ENCODE measurements at regions not wholly inside any gene's neighbourhood (a gene's known extent, or its start where the extent isn't known, plus 50 kb on each side); places are given as distances from the start of the nearest gene placed in this dataset.
"Not testable (repeated sequence)": the region's sequence is repeated elsewhere in the genome, so short reads cannot be mapped to it uniquely, and the experiment has no call there.

DNA sequence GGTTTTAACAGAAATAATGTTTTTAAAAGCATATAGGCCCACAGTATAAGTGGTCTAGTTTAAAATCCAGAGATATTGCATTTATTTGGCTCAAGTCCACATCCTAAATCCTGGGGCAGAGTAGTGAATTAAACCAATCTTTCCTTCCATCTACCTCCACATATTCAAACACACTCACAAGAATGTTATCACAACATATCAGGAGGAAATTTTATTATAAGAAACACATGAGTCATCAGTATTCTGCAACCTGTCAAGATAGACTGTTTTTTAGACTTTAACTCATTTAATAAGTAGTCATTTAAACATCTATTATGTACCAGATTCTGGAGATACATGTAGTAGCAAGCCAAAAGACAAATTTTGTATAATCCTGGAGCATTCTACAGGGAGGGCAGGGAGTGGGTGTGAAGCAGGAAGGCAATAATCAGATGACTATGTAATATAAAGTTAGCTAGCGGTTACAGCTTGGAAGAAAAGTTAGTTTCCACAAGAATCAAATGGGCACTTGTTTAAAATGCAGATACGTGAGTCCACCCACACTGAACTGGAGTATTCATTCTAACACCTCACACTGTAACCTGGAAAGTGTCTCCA lies 187.3 kb upstream of the PIK3R1 start:
- H3K4me3 Mint-ChIP-seq: no peak overlapping the region
- no peak overlapping the region for H3K27ac Mint-ChIP-seq
- no peaks in the 10 kb centered on the region for H3K4me1 Mint-ChIP-seq
- no peak for DNase-seq (ENCODE audit: low spot score in 2 of 2)
- H3K36me3 Mint-ChIP-seq: no peaks in the 10 kb centered on the region
- ATAC-seq: no peak
- H3K9me3 Mint-ChIP-seq: peaks cover 2% of the 10 kb centered on the region

GRCh38 chr5:68027519-68027918 lies 188.0 kb upstream of the PIK3R1 start:
- Mint-ChIP-seq H3K9me3 (peaks cover 2% of the 10 kb centered on the region), H3K36me3 (no peaks in the 10 kb centered on the region), H3K4me3 (no peak overlapping the region), H3K27ac (no peak overlapping the region), H3K4me1 (no peaks in the 10 kb centered on the region)
- ATAC-seq (no peak), DNase-seq (ENCODE audit: low spot score in 2 of 2) (no peak)

GRCh38 chr5:68026092-68026885 lies 189.3 kb upstream of the PIK3R1 start:
- H3K36me3 Mint-ChIP-seq: no peaks in the 10 kb centered on the region
- peaks cover 2% of the 10 kb centered on the region for H3K9me3 Mint-ChIP-seq
- H3K4me3 Mint-ChIP-seq: no peak overlapping the region
- no peak overlapping the region for H3K27ac Mint-ChIP-seq
- no peaks in the 10 kb centered on the region for H3K4me1 Mint-ChIP-seq
- DNase-seq (ENCODE audit: low spot score in 2 of 2) (no peak), ATAC-seq (peak; percentile 67)

- no peak overlapping the region for H3K4me3 Mint-ChIP-seq
- ATAC-seq: no peak
- no peak for DNase-seq (ENCODE audit: low spot score in 2 of 2)
- H3K36me3 Mint-ChIP-seq: no peaks in the 10 kb centered on the region
- H3K27ac Mint-ChIP-seq: no peak overlapping the region
- H3K9me3 Mint-ChIP-seq: peaks cover 2% of the 10 kb centered on the region
- no peaks in the 10 kb centered on the region for H3K4me1 Mint-ChIP-seq
Measured at GRCh38 chr5:68024426-68024825, 191.1 kb upstream of the PIK3R1 start.

- Mint-ChIP-seq H3K4me3 (no peak overlapping the region), H3K27ac (no peak overlapping the region), H3K36me3 (no peaks in the 10 kb centered on the region), H3K4me1 (no peaks in the 10 kb centered on the region), H3K9me3 (peaks cover 2% of the 10 kb centered on the region)
- ATAC-seq (no peak), DNase-seq (ENCODE audit: low spot score in 2 of 2) (no peak)
Measured at GRCh38 chr5:68021916-68022315, 193.6 kb upstream of the PIK3R1 start.

GRCh38 chr5:68021227-68021626 lies 194.3 kb upstream of the PIK3R1 start:
- no peak for DNase-seq (ENCODE audit: low spot score in 2 of 2)
- no peaks in the 10 kb centered on the region for H3K36me3 Mint-ChIP-seq
- H3K27ac Mint-ChIP-seq: no peak overlapping the region
- H3K4me1 Mint-ChIP-seq: no peaks in the 10 kb centered on the region
- H3K9me3 Mint-ChIP-seq: peaks cover 2% of the 10 kb centered on the region
- ATAC-seq: no peak
- H3K4me3 Mint-ChIP-seq: no peak overlapping the region

DNA sequence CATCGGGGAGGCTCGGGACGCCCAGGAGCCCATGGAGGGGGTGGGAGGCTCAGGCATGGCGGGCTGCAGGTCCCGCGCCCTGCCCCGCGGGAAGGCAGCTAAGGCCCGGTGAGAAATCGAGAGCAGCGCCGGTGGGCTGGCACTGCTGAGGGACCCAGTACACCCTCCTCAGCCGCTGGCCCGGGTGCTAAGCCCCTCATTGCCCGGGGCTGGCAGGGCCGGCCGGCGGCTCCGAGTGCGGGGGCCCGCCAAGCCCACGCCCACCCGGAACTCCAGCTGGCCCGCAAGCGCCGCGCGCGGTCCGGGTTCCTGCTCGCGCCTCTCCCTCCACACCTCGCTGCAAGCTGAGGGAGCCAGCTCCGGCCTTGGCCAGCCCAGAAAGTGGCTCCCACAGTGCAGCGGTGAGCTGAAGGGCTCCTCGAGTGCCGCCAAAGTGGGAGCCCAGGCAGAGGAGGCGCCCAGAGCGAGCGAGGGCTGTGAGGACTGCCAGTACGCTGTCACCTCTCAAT lies 195.0 kb upstream of the PIK3R1 start:
- not testable (repeated sequence) for H3K4me1 Mint-ChIP-seq; H3K4me3 Mint-ChIP-seq; ATAC-seq; DNase-seq (ENCODE audit: low spot score in 2 of 2); H3K27ac Mint-ChIP-seq; H3K9me3 Mint-ChIP-seq; H3K36me3 Mint-ChIP-seq

DNA sequence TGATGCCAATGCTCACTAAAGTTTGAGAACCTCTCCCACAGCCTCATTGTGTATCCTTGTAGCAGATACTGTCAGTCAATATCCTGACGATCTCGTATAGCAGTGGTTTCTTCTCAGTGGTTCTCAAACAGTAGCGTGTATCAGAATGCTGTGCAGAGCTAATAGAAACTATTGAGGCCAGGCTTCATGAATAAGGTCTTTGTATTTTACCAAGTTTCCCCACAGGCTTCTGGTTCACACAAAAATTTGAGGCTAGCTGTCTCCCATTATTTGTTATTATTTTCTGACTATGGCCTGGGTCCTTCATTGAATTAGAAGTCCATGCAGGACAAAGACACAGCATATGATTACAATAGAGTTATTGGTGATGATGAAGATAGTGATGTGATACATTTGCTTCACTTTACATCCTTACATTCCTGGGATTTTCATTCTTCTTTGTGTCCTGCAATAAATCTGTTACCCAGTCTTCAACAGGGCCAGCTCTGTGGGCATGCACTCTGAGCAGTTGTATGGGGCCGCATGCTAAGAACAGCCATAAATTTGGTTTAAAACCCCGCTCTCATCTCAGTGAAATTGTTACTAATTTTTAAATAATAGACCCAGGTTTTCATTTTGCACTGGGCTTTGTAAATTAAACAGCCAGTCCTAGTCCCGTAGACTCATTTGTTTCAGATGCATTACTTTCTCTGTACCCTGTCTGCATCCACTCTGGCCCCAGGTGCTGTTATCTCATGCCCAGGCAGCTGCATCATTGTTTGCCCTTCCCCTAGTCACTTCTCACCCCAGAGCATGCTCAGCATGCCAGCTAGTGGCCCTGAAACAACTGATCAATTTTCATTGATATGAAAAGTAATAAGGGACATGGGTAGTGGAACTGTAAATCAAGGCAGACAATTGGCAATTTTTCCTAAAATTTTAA lies 199.9 kb upstream of the PIK3R1 start:
- peaks cover 6% of the 10 kb centered on the region for H3K4me1 Mint-ChIP-seq
- no peaks in the 10 kb centered on the region for H3K9me3 Mint-ChIP-seq
- H3K36me3 Mint-ChIP-seq: no peaks in the 10 kb centered on the region
- DNase-seq (ENCODE audit: low spot score in 2 of 2): no peak
- H3K27ac Mint-ChIP-seq: no peak overlapping the region
- no peak overlapping the region for H3K4me3 Mint-ChIP-seq
- no peak for ATAC-seq

DNA sequence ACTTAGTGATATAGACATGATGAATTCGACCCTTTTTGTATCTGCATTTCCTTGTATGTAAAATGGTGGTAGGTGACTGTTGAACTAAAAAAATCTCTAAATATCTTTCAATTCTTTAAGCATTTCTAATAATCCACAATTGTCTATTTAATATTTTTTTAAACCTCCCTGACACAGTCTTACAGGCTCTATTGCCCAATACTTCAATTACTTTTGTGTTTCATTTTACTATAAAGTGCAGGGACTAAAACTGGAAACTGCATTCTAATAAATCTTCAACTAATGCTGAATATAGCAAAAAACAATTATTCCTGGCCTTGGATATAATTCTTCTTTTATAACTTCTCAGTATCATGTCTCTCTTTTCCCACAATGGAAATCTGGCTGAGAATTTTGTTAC lies 202.7 kb upstream of the PIK3R1 start:
- peaks cover 6% of the 10 kb centered on the region for H3K4me1 Mint-ChIP-seq
- H3K9me3 Mint-ChIP-seq: no peaks in the 10 kb centered on the region
- H3K36me3 Mint-ChIP-seq: no peaks in the 10 kb centered on the region
- H3K27ac Mint-ChIP-seq: no peak overlapping the region
- no peak for ATAC-seq
- DNase-seq (ENCODE audit: low spot score in 2 of 2): no peak
- no peak overlapping the region for H3K4me3 Mint-ChIP-seq

GRCh38 chr5:68012429-68012828 lies 203.1 kb upstream of the PIK3R1 start:
- no peak for DNase-seq (ENCODE audit: low spot score in 2 of 2)
- H3K36me3 Mint-ChIP-seq: no peaks in the 10 kb centered on the region
- peaks cover 6% of the 10 kb centered on the region for H3K4me1 Mint-ChIP-seq

GRCh38 chr5:68011801-68012200 lies 203.8 kb upstream of the PIK3R1 start:
- ATAC-seq: no peak
- peaks cover 6% of the 10 kb centered on the region for H3K4me1 Mint-ChIP-seq
- no peaks in the 10 kb centered on the region for H3K9me3 Mint-ChIP-seq
- H3K27ac Mint-ChIP-seq: no peak overlapping the region
- H3K4me3 Mint-ChIP-seq: no peak overlapping the region
- DNase-seq (ENCODE audit: low spot score in 2 of 2): no peak
- H3K36me3 Mint-ChIP-seq: no peaks in the 10 kb centered on the region

More at GRCh38 chr5:68012429-68012828, 203.1 kb upstream of the PIK3R1 start:
- Mint-ChIP-seq H3K27ac (no peak overlapping the region), H3K4me3 (no peak overlapping the region), H3K9me3 (no peaks in the 10 kb centered on the region)
- no peak for ATAC-seq

GRCh38 chr5:68011259-68011760 lies 204.2 kb upstream of the PIK3R1 start:
- Mint-ChIP-seq H3K9me3 (no peaks in the 10 kb centered on the region), H3K36me3 (no peaks in the 10 kb centered on the region), H3K4me1 (peaks cover 6% of the 10 kb centered on the region), H3K27ac (no peak overlapping the region), H3K4me3 (no peak overlapping the region)
- no peak for ATAC-seq
- DNase-seq (ENCODE audit: low spot score in 2 of 2): no peak

DNA sequence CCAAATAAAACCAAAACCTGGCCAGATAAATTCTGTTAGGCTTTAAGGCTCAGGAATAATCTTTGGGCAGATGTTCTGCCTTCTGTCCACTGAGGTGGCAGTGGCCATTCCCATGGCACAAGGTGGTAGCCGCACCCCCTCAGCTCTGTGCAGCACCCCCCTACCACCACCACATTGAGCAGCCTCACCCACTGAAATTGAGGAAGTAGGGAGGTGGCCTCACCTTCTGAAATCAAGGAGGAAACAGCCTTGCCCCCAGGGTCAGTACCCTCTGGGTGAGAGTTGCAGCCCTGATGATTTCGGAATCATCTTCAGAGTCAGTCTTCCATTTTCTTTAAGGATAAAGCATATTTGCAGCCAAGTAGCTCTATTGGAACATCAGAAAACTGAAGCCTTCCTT lies 204.8 kb upstream of the PIK3R1 start:
- Mint-ChIP-seq H3K36me3 (no peaks in the 10 kb centered on the region), H3K4me3 (no peak overlapping the region), H3K4me1 (peaks cover 6% of the 10 kb centered on the region), H3K27ac (no peak overlapping the region), H3K9me3 (no peaks in the 10 kb centered on the region)
- ATAC-seq (no peak), DNase-seq (ENCODE audit: low spot score in 2 of 2) (no peak)

- Mint-ChIP-seq H3K36me3 (no peaks in the 10 kb centered on the region), H3K9me3 (no peaks in the 10 kb centered on the region), H3K4me1 (no peaks in the 10 kb centered on the region), H3K27ac (no peak overlapping the region), H3K4me3 (no peak overlapping the region)
- no peak for ATAC-seq
- no peak for DNase-seq (ENCODE audit: low spot score in 2 of 2)
Measured at GRCh38 chr5:68007451-68007850, 208.1 kb upstream of the PIK3R1 start.

- DNase-seq (ENCODE audit: low spot score in 2 of 2): no peak
- Mint-ChIP-seq H3K9me3 (no peaks in the 10 kb centered on the region), H3K4me1 (no peaks in the 10 kb centered on the region), H3K4me3 (no peak overlapping the region), H3K27ac (no peak overlapping the region), H3K36me3 (no peaks in the 10 kb centered on the region)
- ATAC-seq: no peak
Measured at GRCh38 chr5:68002836-68003235, 212.7 kb upstream of the PIK3R1 start.
